HCT116 (cell line): ENCODE measurements at regions not wholly inside any gene's neighbourhood (a gene's known extent, or its start where the extent isn't known, plus 50 kb on each side); places are given as distances from the start of the nearest gene placed in this dataset.

Experiments
- ATAC-seq: fragments of 200-7000 bp; cut with Tn5 transposase; 2 replicates; pipeline ENCODE4 v1.9.1; 2020; ENCODE audit warnings: mild to moderate bottlenecking, moderate library complexity
- BruUV-seq: library from RNA; stranded (reverse); fragments of 400-500 nt; replicated peaks from 2 replicates; lab custom pipeline; 2021; lab: Mats Ljungman, UMichigan
- CTCF ChIA-PET: fragments of 300-600 bp; sonication (Branson Sonifier 250); formaldehyde crosslinking; loops from one replicate; lab custom pipeline; 2021; ENCODE audit warnings: antibody characterized with exemption; lab: Charles Lee
- POLR2A ChIA-PET: fragments of 300-600, 350-600 bp; sonication (Branson Sonifier 250); formaldehyde crosslinking; loops from one replicate; lab custom pipeline; 2021; ENCODE audit warnings: antibody characterized with exemption; lab: Charles Lee
- RAD21 ChIA-PET, 2 experiments: fragments of 300-600 bp; sonication (Branson Sonifier 250); formaldehyde crosslinking; loops; one replicate each; lab custom pipeline; 2023; ENCODE audit warnings: low total read pairs in 2 of 2; ENCODE audit not compliant: uncharacterized antibody in 2 of 2, unreplicated experiment in 2 of 2, low non-redundant PET in 1 of 2; lab: Charles Lee
- DNase-seq: peaks from one replicate; pipeline ENCODE4 v3.0.0-alpha.2; 2010; ENCODE audit warnings: low read depth, low spot score
- H2AFZ ChIP-seq: fragments of 200-600 bp; shearing (Covaris generic), sonication (generic); 2 replicates; pipeline ENCODE4 v1.6.1; 2017; ENCODE audit warnings: low read depth, mixed run types, mixed read lengths, antibody characterized with exemption, low read length; ENCODE audit not compliant: poor library complexity, severe bottlenecking
- H3K27ac ChIP-seq: 2 replicates; pipeline ENCODE4 v1.5.1; 2012; ENCODE audit warnings: low read depth, low read length
- H3K27me3 ChIP-seq: fragments of 200-600 bp; sonication (generic); 2 replicates; pipeline ENCODE4 v1.6.1; 2016; ENCODE audit warnings: mixed run types, low read length, mixed read lengths; ENCODE audit not compliant: insufficient read depth
- H3K36me3 ChIP-seq, 2 experiments: fragments of 200-500 bp in 1 of 2; fragments of 200-600 bp in 1 of 2; sonication (Bioruptor generic) in 1 of 2; sonication (generic) in 1 of 2; 2 replicates each; pipeline versions ENCODE4 v1.5.1 to v1.6.1; 2014 to 2016; ENCODE audit warnings: low read length in 2 of 2, inconsistent platforms in 1 of 2, mixed read lengths in 1 of 2, mixed run types in 1 of 2; ENCODE audit not compliant: insufficient read depth in 2 of 2, control insufficient read depth in 1 of 2
- H3K4me1 ChIP-seq, 2 experiments: fragments of 200-600 bp in 1 of 2; sonication (generic) in 1 of 2; 2 replicates each; pipeline versions ENCODE4 v1.5.1 to v1.6.1; 2012 to 2017; ENCODE audit warnings: low read length in 2 of 2, inconsistent platforms in 1 of 2, mild to moderate bottlenecking in 1 of 2, mixed read lengths in 1 of 2, mixed run types in 1 of 2, moderate library complexity in 1 of 2; ENCODE audit not compliant: insufficient read depth in 2 of 2, control insufficient read depth in 1 of 2
- H3K4me2 ChIP-seq: fragments of 200-600 bp; sonication (generic); 2 replicates; pipeline ENCODE4 v1.6.1; 2017; ENCODE audit warnings: mixed run types, low read length, mixed read lengths
- H3K4me3 ChIP-seq, 2 experiments: fragments of 200-600 bp in 1 of 2; sonication (generic) in 1 of 2; replicated peaks in 1 of 2; 2 replicates each; pipeline ENCODE4 v1.5.1; 2011 to 2016; ENCODE audit warnings: low read length in 2 of 2, control low read depth in 1 of 2, low read depth in 1 of 2, mild to moderate bottlenecking in 1 of 2, mixed read lengths in 1 of 2, mixed run types in 1 of 2
- H3K79me2 ChIP-seq: fragments of 200-600 bp; sonication (generic); 2 replicates; pipeline ENCODE4 v1.6.1; 2017; ENCODE audit warnings: mild to moderate bottlenecking, mixed run types, low read length, moderate library complexity, mixed read lengths; ENCODE audit not compliant: insufficient read depth
- H3K9ac ChIP-seq: fragments of 200-600 bp; sonication (generic); 2 replicates; pipeline ENCODE4 v1.6.1; 2016; ENCODE audit warnings: low read length, mixed read lengths
- H3K9me2 ChIP-seq: fragments of 200-600 bp; sonication (generic), shearing (Covaris generic); 2 replicates; pipeline ENCODE4 v1.6.1; 2017; ENCODE audit warnings: mixed run types, mild to moderate bottlenecking, moderate library complexity; ENCODE audit not compliant: insufficient read depth
- H3K9me3 ChIP-seq, 2 experiments: fragments of 200-500 bp in 1 of 2; fragments of 200-600 bp in 1 of 2; sonication (Bioruptor generic) in 1 of 2; sonication (generic) in 1 of 2; 2 replicates each; pipeline ENCODE4 v1.6.1; 2014 to 2017; ENCODE audit warnings: low read length in 2 of 2, mixed read lengths in 2 of 2, inconsistent platforms in 1 of 2, low read depth in 1 of 2, mild to moderate bottlenecking in 1 of 2, mixed run types in 1 of 2, moderate library complexity in 1 of 2; ENCODE audit not compliant: control insufficient read depth in 1 of 2, insufficient read depth in 1 of 2
- H4K20me1 ChIP-seq: fragments of 200-600 bp; sonication (generic), shearing (Covaris generic); 2 replicates; pipeline ENCODE4 v1.6.1; 2017; ENCODE audit warnings: mixed run types, mild to moderate bottlenecking, moderate library complexity; ENCODE audit not compliant: insufficient read depth
- CBX3 ChIP-seq: IDR thresholded peaks from 2 replicates; pipeline ENCODE4 v1.6.1; 2012; ENCODE audit warnings: low read depth
- CEBPB ChIP-seq: IDR thresholded peaks from 2 replicates; pipeline ENCODE4 v1.6.1; 2012; ENCODE audit warnings: low read depth
- ELF1 ChIP-seq: IDR thresholded peaks from 2 replicates; pipeline ENCODE4 v1.6.1; 2012; ENCODE audit warnings: low read depth, borderline replicate concordance
- FOSL1 ChIP-seq: IDR thresholded peaks from 2 replicates; pipeline ENCODE4 v1.6.1; 2012; ENCODE audit warnings: low read depth
- JUND ChIP-seq: IDR thresholded peaks from 2 replicates; pipeline ENCODE4 v1.6.1; 2012
- MAX ChIP-seq: IDR thresholded peaks from 2 replicates; pipeline ENCODE4 v1.6.1; 2012
- SIN3A ChIP-seq: IDR thresholded peaks from 2 replicates; pipeline ENCODE4 v1.6.1; 2012; ENCODE audit warnings: low read depth
- SP1 ChIP-seq: IDR thresholded peaks from 2 replicates; pipeline ENCODE4 v1.6.1; 2012; ENCODE audit warnings: low read depth
- SRF ChIP-seq: IDR thresholded peaks from 2 replicates; pipeline ENCODE4 v1.6.1; 2012; ENCODE audit warnings: low read depth
- YY1 ChIP-seq: IDR thresholded peaks from 2 replicates; pipeline ENCODE4 v1.6.1; 2011; ENCODE audit warnings: low read length, low read depth, moderate library complexity, mild to moderate bottlenecking; ENCODE audit not compliant: insufficient replicate concordance; ENCODE audit errors: extremely low read depth
- ZFX ChIP-seq: fragments of 450-650 bp; IDR thresholded peaks from 2 replicates; pipeline ENCODE4 v1.6.1; 2017
- ZNF274 ChIP-seq: fragments of 200-500 bp; sonication (Bioruptor generic); IDR thresholded peaks from 2 replicates; pipeline ENCODE4 v1.6.1; 2014; ENCODE audit warnings: mild to moderate bottlenecking, low read depth, low read length, inconsistent platforms
- intact Hi-C: fragments of 100-400 bp; cut with micrococcal nuclease; formaldehyde crosslinking; loops from 2 replicates; pipeline ENCODE4 v1.10.0; 2022
- TF ChIP-seq, protein P1 (sequence below), 3 experiments: fragments of 200-600 bp in 1 of 3; sonication (generic) in 1 of 3; IDR thresholded peaks in 2 of 3; conservative IDR thresholded peaks in 1 of 3; 2 replicates each; pipeline ENCODE4 v1.5.1; 2012 to 2017; ENCODE audit warnings: low read depth in 2 of 3, low read length in 2 of 3, antibody characterized with exemption in 1 of 3, borderline replicate concordance in 1 of 3, control low read depth in 1 of 3, mild to moderate bottlenecking in 1 of 3, mixed read lengths in 1 of 3, mixed run types in 1 of 3, moderate library complexity in 1 of 3; ENCODE audit not compliant: insufficient read depth in 1 of 3

DNA sequence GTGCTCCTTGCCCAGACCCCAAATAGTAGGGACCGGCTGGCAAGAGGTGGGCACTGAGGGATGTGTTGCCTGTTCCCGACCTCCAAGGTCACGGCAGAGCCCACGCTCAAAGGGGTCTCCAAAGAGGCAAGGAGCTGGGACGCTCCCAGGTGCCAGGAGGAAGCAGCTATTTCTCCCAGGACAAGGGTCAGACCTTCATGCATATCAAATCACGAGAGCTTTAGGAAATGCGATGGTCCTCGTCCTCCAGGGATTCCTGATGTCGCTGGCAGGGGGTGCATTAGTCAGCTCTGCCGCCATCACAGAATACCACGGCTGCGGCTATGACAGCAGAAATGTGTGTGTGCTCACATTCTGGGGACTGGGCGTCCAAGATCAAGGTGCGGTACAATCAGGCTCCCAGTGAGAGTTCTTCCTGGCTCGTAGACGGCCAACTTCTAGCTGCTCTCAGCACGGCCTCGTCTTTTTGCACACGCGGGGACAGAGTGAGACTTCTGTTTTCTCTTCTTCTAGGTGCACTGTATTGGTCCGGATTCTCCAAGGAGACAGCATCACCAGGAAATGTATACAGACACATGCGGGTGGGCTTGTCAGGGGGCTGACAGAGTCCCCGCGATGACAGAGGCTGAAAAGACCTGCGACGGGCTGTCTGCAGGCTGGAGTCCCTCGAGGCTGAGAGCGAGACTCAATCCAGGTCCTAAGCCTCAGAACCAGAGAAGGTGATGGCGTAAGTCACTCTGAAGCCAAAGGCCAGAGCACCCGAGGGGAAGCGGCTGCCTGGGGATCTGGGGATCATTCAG, 81.6 kb downstream of the SHANK2 start:
- Histone ChIP-seq H3K9me3 (no peaks in the 10 kb centered on the region), H3K4me1 (peaks cover 0 to 11% of the 10 kb centered on the region in 2 experiments; a peak in 2 of 4 replicates), H4K20me1 (no peaks in the 10 kb centered on the region), H3K27ac (no peak overlapping the region), H2AFZ (no peak overlapping the region), H3K4me3 (no peak overlapping the region), H3K79me2 (no peaks in the 10 kb centered on the region), H3K9ac (no peak overlapping the region), H3K4me2 (no peak overlapping the region), H3K9me2 (no peaks in the 10 kb centered on the region), H3K27me3 (no peaks in the 10 kb centered on the region), H3K36me3 (no peaks in the 10 kb centered on the region)
- POLR2A ChIA-PET: no interaction called here
- ATAC-seq: no peak
- intact Hi-C loops: no loop called here
- CTCF ChIA-PET: no interaction called here
- no peak for DNase-seq
- BruUV-seq: no TSS peak
- RAD21 ChIA-PET: no interaction called here
- TF ChIP-seq SP1: no peak
- TF ChIP-seq MAX: no peak
- no peak for TF ChIP-seq SIN3A
- TF ChIP-seq, protein P1, sequence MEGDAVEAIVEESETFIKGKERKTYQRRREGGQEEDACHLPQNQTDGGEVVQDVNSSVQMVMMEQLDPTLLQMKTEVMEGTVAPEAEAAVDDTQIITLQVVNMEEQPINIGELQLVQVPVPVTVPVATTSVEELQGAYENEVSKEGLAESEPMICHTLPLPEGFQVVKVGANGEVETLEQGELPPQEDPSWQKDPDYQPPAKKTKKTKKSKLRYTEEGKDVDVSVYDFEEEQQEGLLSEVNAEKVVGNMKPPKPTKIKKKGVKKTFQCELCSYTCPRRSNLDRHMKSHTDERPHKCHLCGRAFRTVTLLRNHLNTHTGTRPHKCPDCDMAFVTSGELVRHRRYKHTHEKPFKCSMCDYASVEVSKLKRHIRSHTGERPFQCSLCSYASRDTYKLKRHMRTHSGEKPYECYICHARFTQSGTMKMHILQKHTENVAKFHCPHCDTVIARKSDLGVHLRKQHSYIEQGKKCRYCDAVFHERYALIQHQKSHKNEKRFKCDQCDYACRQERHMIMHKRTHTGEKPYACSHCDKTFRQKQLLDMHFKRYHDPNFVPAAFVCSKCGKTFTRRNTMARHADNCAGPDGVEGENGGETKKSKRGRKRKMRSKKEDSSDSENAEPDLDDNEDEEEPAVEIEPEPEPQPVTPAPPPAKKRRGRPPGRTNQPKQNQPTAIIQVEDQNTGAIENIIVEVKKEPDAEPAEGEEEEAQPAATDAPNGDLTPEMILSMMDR (IDR thresholded peaks at IDR 0.05 in 2 of 3, conservative IDR thresholded peaks at IDR 0.05 in 1 of 3; ENCODE audit: borderline replicate concordance in 1 of 3, insufficient read depth in 1 of 3, low read depth in 2 of 3, low read length in 2 of 3): no peak
- no peak for TF ChIP-seq CEBPB
- TF ChIP-seq FOSL1: no peak
- TF ChIP-seq ZFX: no peak
- TF ChIP-seq ZNF274: no peak
- TF ChIP-seq CBX3: no peak
- no peak for TF ChIP-seq ELF1
- TF ChIP-seq YY1: no peak
- no peak for TF ChIP-seq SRF
- TF ChIP-seq JUND: no peak
